ENCODE measurements at regions not wholly inside any gene's neighbourhood (a gene's known extent, or its start where the extent isn't known, plus 50 kb on each side); places are given as distances from the start of the nearest gene placed in this dataset.

GRCh38 chr5:124883681-124884080 lies 137.2 kb upstream of the ZNF608 start:
- TF ChIP-seq TAF1 (IDR thresholded peaks at IDR 0.05; ENCODE audit: borderline replicate concordance, low read depth, low read length) (no peak), POLR2A (IDR thresholded peaks at IDR 0.05; ENCODE audit: low read depth, low read length) (no peak)

Data from GM12892 (cell line).